GM12872 (cell line): ENCODE measurements at regions not wholly inside any gene's neighbourhood (a gene's known extent, or its start where the extent isn't known, plus 50 kb on each side); places are given as distances from the start of the nearest gene placed in this dataset.

Experiments
- CTCF ChIP-seq: IDR thresholded peaks from 3 replicates; pipeline ENCODE4 v1.5.1; 2011; ENCODE audit warnings: low read depth, mild to moderate bottlenecking, low read length, moderate library complexity; ENCODE audit not compliant: insufficient read depth

DNA sequence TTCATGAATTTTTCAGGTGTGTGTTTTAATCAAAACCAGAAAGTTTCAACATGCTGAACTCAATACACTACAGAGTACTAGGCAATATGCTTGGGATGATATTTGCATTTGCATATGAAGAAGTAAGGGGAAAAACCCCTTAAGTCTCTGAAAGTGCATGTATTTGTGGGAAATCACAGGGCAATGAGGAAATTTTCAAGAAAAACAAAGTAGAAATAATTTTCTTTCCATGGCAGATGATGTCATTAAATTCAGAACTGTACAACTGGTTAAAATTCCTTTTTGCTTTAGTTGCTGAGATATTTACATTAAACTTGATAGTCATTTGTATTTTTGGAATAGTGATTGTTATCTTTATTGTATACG is 294.0 kb upstream of the TBC1D5 start:
- no peak for TF ChIP-seq CTCF

DNA sequence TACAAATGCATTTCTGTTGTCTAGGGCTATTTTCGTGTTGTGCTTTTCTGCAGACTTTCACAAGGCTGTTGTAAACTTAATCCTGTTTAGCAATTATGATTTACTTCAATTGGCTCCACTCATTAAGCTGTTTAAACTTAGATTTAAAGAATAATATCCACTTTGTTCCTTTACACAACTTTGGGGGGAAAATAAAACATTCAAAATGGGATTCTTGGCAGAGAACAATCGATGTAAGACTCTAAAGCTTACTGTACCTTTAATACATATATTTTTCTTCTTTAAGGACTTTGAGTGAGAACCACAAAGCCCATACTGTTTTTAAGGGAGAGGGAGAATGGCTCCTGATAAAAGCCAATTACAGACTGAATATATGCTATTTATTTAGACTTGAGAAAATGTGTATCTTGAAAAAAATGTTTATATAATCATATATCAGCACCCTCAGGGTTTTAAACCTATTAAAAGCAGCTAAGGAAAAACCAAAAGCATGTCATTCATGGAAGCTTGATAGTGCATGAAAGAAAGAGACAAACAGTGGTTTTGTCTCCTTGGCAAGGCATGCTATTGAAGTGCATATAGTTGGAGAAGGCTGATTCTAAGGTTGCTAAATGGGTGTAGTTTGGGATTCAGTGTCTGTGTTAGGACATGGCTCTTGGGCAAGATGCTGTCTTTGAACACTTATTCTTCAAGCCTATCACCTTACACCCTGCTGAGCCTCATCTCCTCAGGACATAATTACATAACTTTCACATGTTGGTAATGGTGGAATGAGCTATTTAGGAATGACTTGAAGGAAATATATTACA is 293.4 kb upstream of the TBC1D5 start:
- no peak for TF ChIP-seq CTCF

DNA sequence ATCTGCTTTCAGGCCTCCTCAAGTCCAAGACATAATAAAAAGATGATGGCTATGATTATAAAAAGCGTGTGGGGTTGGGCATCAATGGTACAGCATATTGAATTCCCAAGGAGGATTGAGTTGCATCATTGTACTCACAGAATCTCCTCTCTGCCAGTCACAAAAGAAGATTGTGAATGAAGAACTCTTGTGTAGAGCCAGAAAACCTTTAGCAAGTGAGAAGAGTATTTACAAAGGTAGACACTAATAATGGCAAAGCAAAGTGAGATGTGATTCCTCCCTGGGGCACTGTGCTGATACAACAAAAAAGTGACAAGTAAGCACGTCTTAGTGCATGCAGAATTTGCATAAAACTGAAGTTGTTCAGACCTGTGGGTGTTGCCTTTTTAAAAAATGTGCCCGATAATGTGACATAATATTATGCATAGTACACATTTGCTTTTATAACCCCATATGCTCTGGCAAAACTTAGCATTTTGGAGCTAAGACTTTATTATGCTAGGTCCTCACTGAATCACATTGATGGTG is 291.2 kb upstream of the TBC1D5 start:
- TF ChIP-seq CTCF = no peak

- no peak for TF ChIP-seq CTCF
Measured at GRCh38 chr3:18030371-18030870, 288.0 kb upstream of the TBC1D5 start.

DNA sequence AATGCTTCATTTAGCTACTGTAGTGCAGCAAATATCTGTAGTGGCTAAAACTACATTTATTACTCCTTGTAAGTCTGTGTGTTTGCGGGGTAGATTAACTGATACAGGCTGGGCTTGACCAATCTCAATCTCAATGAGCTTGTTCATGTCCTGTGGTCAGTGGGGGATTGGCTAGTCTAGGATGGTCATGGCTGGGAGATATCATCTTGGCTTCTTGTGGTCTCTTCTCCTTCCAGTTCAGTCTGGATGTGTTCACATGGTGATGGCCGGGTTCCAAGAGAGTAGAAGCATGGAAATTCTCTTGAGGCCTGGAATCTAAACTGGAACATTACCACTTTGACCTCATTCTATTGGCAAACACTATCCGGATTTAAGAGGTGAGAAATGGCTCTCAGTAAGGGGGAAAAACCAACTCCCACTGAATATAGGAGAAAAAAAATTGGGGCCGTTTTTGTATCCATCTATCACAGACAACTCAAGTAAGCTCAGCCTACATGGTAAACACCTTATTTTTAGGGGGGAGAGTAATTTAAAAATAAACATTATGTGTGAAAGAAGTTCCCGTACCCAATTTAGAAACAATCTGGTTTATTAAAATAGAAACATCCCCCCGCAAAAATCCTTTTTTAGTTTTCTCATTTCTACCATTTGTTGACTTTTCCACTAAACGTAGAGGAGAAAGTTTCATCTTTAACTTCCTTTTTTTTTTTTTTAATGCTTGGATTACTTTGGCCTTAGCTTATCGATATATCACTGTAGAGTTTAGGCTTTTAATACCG is 284.9 kb upstream of the TBC1D5 start:
- TF ChIP-seq CTCF = no peak

GRCh38 chr3:18024715-18025114 is 282.3 kb upstream of the TBC1D5 start:
- no peak for TF ChIP-seq CTCF

- no peak for TF ChIP-seq CTCF
Measured at GRCh38 chr3:18019161-18019495, 276.7 kb upstream of the TBC1D5 start.
